CD4-positive, alpha-beta T cell treated with Interleukin-1 beta for 1 hour (primary cell): ENCODE measurements at regions not wholly inside any gene's neighbourhood (a gene's known extent, or its start where the extent isn't known, plus 50 kb on each side); places are given as distances from the start of the nearest gene placed in this dataset.
"Not testable (repeated sequence)": the region's sequence is repeated elsewhere in the genome, so short reads cannot be mapped to it uniquely, and the experiment has no call there.

Source experiments
- DNase-seq, 2 donors: peaks; one replicate each; pipeline ENCODE4 v3.0.0-alpha.2; 2020 to 2022

DNA sequence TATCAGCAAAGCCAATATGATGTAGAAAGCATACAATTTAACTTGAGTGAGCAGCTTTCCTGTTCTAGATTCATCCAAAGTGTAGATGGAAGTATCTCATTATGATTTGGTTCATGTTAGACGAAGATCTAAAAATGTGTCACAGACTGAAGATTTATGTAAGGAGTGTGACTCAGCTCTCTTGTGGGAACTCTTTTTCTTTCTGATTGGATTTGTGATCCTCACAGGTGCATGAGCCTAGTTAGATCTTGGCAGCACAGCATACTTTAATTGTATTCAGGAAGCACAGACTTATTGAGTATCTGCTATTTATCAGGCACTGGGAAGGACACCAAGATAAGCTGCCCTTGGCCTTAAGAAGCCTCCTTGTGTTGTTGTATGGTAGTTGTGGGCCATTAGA lies 147.1 kb downstream of the C11orf91 start:
- no peak for DNase-seq

DNA sequence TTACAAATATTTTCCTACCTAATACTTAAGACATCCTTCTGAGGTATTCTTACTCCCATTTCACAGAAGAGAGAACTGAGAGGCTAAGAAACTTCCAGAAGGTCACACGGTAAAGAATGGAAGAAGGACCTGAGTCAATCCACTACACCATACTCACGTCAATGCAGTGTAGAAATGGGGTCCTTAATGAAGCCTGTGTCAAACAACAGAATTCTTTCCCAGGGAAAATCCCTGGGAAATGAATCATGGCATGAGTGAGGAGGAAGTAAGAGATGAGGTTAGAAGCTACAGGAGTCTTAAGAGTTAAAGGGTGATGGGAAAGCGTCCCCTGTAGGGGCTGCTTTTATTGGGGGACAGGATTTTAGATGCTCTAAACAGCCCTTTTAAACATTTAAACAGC lies 147.9 kb downstream of the C11orf91 start:
- DNase-seq, result no peak

DNA sequence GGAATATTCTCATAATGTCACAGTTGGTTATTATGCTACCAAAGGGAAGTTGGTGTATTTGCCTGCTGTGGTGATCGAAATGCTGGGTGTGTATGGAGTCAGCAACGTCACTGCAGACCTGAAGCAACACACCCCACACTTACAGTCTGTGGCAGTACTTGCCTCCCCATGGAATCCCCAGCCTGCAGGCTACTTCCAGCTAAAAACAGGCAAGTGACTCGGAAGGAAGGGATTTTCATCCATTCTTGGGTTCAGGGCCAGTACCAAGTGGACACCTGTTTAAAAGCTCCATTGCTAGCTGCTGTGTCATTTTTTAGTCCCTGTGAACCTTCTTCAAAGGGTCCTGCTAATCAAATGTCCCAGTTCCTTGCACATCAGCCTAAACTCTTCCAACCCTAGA lies 149.6 kb downstream of the C11orf91 start:
- no peak for DNase-seq

DNA sequence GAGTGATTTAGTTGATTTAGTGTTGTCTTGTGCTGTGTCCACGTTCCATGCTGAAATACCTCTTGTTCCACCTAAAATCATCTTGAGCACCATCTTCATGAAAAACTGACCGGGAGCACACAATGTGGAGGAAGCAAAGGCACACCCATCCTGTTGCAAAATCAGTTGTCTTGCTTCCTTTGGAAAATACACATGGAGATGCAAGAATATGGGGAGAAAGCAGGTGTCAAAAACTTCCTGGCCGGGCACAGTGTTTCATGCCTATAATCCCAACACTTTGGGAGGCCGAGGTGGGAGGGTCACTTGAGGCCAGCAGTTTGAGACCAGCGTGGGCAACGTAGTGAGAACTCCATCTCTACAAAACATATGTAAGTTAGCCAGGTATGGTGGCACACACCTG lies 151.1 kb downstream of the C11orf91 start:
- DNase-seq, result no peak

DNA sequence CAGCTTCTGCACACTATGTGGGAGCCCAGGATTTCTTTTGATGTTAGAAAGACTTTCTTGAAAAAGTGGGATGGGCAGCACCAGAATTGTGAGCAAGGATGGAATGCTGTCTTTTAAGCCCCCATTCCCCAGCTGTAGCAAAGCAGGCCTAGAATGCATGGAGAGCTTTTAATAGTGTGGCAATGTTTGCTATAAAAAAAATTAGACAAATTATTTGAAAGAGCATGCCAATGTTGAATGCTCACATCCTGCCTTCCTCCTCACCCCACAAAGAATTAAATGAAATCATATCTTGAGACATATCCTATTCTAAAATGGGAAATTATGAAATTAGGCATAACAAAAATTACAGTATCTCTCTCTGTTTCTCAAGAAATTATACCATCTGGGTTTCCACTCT lies 154.7 kb downstream of the C11orf91 start:
- DNase-seq, result no peak

DNA sequence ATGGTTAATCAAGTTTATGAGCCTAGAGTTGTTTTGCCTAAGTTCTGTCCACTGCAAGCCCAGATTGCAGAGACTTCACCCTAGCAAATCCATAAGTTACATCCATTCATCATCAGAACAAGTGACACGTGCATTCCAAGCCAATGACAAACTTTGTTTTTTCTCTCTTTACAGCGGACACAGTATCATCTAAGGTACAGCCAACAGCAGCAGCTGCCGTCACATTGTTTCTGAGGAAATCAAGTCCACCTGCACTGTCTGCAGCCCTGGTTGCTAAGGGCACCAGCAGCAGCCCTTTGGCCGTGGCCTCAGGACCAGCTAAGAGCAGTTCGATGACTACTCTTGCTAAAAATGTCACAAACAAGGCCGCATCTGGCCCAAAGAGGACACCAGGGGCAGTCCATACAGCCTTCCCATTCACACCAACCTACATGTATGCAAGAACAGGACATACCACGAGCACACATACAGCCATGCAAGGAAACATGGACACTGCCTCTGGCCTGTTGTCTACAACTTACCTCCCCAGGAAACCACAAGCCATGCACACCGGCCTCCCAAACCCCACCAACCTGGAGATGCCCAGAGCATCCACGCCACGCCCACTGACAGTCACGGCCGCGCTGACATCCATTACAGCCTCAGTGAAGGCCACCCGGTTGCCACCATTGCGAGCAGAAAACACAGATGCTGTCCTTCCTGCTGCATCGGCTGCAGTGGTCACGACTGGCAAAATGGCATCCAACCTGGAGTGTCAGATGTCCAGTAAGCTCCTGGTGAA lies 155.8 kb downstream of the C11orf91 start:
- DNase-seq, result no peak

DNA sequence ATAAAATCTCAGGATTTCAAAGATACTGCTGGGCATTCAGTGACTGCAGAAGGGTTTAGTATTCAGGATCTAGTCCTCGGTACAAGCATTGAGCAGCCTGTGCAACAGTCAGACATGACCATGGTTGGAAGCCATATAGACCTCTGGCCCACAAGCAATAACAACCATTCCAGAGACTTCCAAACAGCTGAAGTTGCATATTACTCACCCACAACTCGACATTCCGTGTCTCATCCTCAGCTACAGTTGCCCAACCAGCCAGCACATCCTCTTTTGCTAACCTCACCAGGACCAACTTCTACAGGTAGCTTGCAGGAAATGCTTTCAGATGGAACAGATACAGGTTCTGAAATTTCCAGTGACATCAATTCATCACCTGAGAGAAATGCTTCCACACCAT lies 156.8 kb downstream of the C11orf91 start:
- no peak for DNase-seq

DNA sequence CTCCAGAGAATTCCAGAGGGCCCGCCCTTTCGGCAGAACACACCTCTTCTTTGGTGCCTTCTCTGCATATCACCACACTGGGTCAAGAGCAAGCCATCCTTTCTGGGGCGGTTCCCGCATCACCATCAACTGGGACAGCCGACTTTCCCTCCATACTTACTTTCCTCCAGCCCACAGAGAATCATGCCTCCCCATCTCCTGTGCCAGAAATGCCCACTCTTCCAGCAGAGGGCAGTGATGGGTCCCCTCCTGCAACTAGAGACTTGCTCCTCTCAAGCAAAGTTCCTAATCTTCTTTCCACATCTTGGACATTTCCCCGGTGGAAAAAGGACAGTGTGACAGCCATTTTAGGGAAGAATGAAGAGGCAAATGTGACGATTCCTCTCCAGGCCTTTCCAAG lies 157.7 kb downstream of the C11orf91 start:
- peak in 1 of 2 donors; percentile 27 for DNase-seq

DNA sequence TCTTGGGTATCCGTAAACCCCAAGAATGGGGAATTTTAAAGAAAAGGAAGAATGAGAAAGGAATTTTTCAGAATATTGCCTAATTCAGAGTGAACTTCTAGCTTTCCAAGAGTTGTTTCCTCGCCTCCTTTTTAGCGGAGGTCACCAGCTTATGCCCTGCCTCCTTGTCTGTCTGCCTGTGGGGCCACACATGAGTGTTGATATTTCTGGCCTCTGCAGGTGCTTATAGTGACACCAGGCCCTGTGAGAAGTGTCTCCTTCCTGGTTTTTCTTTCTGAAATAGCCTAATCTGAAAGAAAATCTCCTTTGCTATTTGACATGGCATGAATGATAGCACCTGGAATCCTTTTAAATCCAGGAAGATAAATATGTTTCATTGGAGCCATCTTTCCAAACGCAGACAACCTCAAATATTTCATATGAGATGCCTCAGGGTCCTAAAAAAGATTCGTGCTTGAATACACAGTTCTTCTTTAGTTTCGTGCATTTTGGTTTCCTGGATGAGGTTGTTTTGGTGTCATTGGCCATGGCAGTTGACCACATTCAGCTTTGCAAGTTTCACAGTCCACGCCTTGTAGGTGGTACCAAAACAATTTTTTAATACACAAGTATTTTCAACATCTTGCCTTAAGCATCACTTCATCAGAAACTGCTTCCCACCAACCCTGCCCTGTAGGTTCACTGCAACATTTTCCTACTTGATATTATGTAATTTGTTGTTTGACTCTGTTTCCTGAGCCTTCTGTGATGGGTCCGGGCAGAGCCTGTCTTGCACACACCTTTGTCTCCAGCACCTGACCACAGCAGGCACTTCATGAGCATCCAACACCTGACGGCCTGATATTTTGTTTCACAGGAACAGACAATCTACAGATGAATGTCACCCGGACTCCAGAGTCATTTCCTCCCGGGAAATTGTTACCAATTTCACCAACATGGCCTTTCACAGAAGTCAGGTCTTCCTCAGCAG lies 159.4 kb downstream of the C11orf91 start:
- DNase-seq, result no peak

DNA sequence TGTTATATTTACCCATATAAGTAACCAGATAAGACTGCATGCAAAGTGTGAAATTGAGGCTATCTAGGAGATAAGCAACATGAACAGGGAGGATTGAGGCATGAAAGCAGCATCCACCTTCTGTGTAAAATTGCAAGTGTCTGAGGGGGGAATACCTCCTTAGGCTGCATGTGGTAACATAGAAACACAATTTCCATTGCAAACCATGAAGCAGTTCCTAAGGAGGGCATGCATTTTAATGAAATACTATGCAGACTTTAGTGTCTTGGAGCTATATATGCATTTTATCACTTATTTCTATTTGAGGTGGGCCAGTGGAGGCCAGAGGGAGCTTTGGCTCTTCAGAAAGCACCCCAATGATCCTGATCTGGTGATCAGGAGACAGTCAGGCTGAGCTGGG lies 160.2 kb downstream of the C11orf91 start:
- no peak for DNase-seq

DNA sequence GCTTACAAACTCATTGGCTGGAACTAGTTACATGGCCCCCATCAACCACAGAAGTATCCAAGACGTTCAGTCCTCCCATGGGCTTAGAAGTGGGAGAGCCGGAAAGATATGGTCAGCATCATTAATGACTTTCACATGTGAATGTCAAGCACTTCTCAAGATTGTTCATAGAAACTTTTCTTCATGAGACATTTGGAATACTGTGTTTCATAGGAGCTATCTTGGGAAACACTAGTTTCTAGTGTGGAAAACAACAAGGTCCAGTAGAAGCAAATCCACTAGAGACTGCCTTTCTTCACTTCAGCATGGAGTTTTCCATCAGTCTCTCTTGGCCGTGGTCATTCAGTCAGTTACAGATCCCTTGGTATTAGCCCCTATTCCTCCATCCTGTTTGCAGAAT lies 160.9 kb downstream of the C11orf91 start:
- DNase-seq, result no peak

DNA sequence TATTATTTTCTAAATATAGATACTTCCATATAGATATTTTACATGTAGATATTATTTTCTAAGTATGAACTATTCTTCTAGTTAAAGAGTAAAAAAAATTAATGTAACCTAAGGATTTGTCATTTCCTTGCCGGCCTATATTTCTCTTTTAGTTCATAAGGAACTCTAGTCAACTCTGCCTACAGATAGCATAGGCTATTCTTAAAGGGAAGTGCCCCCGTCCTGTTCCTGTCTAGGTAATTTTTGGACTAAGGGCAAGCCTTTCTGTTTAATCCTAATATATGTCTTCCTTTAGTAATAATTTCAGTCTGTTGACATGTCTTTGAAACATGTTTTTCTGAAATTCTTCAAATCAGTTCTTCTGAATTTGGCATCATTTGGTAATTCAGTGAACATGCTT lies 161.9 kb downstream of the C11orf91 start:
- no peak for DNase-seq

DNA sequence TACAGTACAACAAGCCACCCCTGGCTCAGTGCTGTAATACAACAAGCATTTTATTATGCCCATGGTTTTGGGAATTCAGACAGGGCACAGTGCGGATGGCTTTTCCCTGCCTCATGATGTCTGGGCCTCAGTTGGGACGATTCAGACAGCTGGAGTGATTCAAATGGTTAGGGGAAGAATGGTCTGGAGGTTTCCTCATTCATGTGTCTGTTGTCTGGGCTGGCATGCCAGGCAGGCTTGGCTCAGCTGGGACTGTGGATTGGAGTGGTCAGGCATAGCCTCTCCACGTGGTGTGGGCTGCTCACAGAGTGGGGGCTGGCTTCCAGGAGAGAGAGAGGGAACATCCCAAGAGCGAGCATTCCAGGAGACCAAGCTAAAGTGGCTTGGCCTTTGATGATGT lies 164.4 kb downstream of the C11orf91 start:
- no peak for DNase-seq

DNA sequence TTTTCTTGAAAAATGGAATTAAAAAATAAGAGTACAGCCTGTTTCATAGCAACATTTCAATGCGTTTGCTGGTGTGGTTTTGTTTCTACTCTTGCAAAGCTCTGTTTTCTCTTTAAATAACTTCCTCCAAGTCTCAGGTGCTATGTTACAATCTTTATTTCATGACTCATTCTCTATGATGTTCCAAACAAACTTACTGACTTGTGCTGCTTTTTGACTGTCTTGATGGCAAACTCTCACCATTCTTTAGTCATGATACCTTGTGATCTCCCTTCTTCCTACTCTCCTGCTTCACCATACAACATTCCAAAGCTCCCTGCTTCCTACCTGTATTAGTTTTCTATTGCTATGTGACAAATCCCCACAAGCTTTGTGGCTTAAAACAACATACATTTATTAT lies 166.1 kb downstream of the C11orf91 start:
- no peak for DNase-seq

DNA sequence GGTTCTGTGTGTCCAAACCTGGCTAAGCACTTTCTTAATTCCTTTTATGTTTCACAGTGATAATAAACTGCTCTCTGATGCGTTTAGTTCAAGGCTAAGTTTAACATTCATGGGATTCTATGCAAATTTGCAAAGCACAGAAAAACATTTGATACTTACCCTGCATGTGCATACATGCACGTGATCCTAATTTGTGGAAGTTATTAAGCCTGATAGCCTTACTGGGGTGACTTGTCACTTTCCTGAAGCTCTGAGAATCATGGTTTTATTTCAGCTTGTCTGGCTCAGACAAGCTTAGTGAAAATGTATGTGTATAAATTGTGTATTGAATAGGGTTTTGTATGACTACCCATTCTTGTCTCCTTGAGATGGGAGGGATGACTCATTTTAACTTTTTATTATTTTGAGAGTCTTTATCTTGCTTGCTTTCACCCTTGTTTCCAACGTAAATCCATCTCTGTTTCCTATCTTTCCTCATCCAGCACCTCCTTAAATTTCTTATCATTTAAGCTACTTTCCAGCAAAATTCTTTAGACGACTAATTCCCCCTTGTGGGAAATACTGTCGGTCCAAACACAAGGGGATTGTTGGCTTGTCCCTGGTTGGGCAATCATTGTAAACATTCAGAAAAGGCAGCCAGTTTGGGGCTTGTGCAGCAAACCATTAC lies 167.1 kb downstream of the C11orf91 start:
- DNase-seq, result no peak

DNA sequence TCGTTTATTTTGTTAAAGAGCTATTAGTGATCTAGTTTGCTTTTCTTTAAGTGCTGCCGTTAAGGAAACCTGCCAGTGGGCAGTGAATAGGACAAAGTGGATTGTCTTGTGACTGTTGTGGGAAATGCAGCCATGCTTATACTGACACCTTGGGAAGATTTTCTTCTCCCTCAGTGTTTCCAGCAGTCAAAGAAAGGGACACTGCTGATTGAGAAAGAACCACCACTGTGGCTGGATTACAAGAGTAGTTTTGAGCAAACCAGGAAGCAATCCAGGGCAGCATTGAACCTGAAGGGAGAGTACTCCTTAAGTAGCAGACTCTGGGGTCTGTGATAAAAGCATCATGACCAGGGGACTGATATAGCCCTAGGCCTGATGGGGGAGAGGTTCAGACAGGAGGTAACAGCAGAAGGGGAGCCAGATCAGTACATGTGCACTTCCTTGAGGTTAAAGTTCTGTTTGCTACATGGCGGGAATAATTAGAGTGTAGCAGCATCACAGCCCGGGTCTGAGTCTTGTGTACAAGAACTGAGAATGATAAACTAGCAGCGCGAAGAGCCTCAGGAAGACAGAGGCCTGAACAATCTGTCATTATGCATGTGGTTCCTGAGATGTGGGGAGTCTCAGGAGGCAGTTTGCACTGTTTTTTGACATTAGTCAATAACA lies 167.8 kb downstream of the C11orf91 start:
- DNase-seq, result no peak

DNA sequence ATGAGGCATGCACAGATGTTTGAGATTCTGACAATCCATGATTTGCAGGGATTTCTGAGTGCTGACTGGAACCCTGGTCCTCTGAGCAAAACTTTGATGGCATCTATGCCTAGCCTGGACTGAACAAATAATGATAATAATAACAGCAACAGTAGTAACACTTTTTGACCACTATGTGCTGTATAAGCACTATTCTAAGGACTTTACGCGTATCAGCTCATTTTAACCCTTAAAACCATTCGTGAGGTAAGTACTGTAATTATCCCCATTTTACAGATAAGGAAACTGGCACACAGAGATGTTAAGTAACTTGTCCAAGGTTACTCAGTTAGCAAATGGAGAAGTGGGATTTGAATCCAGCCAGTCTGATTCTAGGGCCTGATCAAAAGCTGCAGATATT lies 168.4 kb downstream of the C11orf91 start:
- DNase-seq, result no peak

DNA sequence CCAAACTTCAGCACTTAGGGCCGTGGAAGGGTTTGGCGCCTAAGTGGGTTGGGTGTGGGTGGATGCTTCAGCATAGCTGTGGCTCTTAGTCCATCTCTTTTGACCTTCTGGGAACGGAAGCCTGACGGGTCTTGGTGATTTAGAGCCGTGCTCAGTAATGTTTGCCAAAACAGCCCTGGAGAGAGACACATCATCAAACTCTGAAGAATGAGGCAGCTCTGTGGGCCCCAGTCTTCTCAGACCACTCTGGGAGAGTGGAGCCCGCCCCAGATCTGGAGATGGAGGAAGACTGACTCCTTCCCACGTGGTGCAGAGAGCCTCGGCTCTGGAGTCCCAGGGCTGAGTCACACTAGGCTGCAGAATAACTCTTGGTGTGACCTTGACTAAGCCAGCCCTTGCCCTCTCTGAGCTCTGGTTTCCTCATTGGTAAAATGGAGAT lies 168.9 kb downstream of the C11orf91 start:
- DNase-seq, result no peak

DNA sequence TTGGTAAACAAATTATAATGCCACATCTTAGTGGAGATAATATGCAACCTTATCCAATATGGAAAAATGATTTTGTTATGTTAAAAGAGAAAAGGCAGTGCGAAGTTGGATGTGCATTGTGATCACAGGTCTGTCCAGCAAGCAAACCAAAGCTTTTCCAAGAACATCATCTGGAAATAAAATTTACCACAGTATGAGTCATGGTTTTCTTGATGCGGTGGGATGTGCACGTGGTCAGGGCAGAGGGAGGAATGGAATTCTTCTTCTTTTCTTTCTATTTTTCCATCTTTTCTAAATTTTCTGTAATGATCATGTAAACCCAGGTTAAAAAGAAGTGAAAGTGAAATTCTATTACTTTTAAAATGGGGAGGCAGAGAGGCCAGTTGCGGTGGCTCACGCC lies 169.8 kb downstream of the C11orf91 start:
- DNase-seq, result no peak

DNA sequence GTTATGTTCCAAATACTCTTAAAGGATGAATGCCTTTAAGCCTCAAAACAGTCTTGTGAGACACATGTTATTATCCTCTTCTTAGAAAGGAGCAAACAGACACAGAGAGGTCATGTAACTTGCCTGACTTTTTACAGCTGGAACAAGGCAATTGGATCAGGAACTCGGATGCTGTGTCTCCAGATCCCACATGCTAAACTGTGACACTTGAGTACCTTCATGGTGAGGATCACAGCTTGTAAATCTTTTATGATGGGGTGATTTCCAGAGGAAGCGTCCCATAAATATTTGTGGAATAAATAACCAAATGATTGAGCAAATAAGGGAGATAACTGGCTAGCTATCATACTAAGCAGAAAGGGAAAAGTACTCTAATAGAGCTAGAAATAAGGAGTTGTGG lies 171.2 kb downstream of the C11orf91 start:
- no peak for DNase-seq

DNA sequence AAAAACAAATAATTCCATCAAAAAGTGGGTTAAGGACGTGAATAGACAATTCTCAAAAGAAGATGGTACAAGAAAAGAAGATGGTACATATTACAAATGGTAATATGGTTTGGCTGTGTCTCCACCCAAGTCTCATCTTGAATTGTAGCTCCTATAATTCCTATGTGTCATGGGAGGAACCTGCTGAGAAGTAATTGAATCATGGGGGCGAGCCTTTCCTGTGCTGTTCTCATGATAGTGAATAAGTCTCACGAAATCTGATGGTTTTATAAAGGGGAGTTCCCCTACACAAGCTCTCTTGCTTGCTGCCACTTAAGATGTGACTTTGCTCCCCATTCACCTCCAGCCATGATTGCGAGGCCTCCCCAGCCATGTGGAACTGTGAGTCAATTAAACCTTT lies 172.9 kb downstream of the C11orf91 start:
- not testable (repeated sequence) for DNase-seq

DNA sequence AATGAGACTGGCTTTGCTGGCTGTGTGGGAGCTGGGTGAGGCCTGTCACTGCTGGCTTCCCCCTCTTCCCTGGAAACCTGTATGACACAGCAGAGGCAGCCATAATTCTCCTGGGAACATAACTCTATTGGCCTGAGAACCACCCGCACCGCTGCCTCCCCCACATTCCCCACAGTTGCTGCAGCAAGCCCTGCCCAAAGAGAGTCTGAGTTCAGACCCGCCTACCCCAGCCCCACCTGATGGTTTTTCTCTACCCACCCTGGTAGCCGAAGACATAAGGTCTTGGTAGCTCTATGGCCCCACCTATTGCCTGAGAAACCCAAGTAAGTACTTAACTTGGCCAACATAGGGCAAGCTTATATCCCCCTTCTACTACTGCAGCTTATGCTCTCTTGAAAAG lies 174.8 kb downstream of the C11orf91 start:
- no peak for DNase-seq

DNA sequence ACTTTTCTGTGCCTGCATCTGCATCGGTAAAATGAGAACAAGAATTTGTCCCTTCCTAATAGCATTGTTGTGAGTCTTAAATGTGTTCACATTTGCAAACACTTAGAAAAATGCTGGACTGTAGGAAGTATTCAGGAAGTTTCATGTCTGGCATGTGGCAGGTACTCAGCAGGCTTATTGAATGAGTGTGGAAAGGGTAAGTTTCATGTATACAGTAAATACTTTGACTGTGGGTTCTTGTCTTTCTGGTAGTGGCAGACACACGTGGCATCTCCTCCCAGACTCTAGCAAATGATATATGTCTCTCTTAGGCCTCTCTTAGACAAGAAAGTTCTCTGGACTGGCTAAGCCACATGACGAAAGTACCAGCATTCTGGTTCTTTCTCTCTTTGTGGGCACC lies 179.2 kb downstream of the C11orf91 start:
- DNase-seq, result no peak
